CD4-positive, alpha-beta T cell (primary cell): ENCODE measurements at regions not wholly inside any gene's neighbourhood (a gene's known extent, or its start where the extent isn't known, plus 50 kb on each side); places are given as distances from the start of the nearest gene placed in this dataset.
"Not testable (repeated sequence)": the region's sequence is repeated elsewhere in the genome, so short reads cannot be mapped to it uniquely, and the experiment has no call there.

Experiments used
- ATAC-seq: fragments of 200-7000 bp; cut with Tn5 transposase; one replicate; pipeline ENCODE4 v1.10.0; 2022; ENCODE audit warnings: mild to moderate bottlenecking; ENCODE audit not compliant: poor library complexity
- CTCF ChIA-PET: fragments of 350-600 bp; sonication (Branson Sonifier 250); formaldehyde crosslinking; loops from one replicate; lab custom pipeline; 2021; ENCODE audit warnings: antibody characterized with exemption, inconsistent platforms; lab: Charles Lee
- POLR2A ChIA-PET: fragments of 350-600 bp; sonication (Branson Sonifier 250); formaldehyde crosslinking; loops from one replicate; lab custom pipeline; 2021; ENCODE audit warnings: antibody characterized with exemption, inconsistent platforms; lab: Charles Lee
- DNase-seq, 14 experiments: peaks; one replicate each; pipeline ENCODE4 v3.0.0-alpha.2; 2013 to 2020; ENCODE audit warnings: mixed read lengths in 2 of 14
- H3K27ac ChIP-seq, 2 donors: one replicate each; pipeline versions ENCODE4 v1.5.1 to v1.7.0; 2013; ENCODE audit warnings: low read length in 2 of 2, low read depth in 1 of 2, mild to moderate bottlenecking in 1 of 2
- H3K27me3 ChIP-seq, 2 experiments: 1 replicate in 1 of 2; 2 replicates in 1 of 2; pipeline versions ENCODE4 v1.6.1 to v1.7.0; 2013; ENCODE audit warnings: low read length in 2 of 2, control low read depth in 1 of 2, mild to moderate bottlenecking in 1 of 2, moderate library complexity in 1 of 2; ENCODE audit not compliant: insufficient read depth in 2 of 2, control insufficient read depth in 1 of 2
- H3K36me3 ChIP-seq: one replicate; pipeline ENCODE4 v1.6.1; 2013; ENCODE audit warnings: low read length, control low read depth; ENCODE audit not compliant: insufficient read depth
- H3K4me1 ChIP-seq: one replicate; pipeline ENCODE4 v1.6.1; 2013; ENCODE audit warnings: low read length, control low read depth; ENCODE audit not compliant: insufficient read depth
- H3K4me3 ChIP-seq: one replicate; pipeline ENCODE4 v1.5.1; 2013; ENCODE audit warnings: mild to moderate bottlenecking, low read length, moderate library complexity
- H3K9me3 ChIP-seq, 2 experiments: 1 replicate in 1 of 2; 2 replicates in 1 of 2; pipeline versions ENCODE4 v1.6.1 to v1.7.0; 2013; ENCODE audit warnings: low read length in 2 of 2, mild to moderate bottlenecking in 2 of 2, control low read depth in 1 of 2, moderate library complexity in 1 of 2; ENCODE audit not compliant: control insufficient read depth in 1 of 2, insufficient read depth in 1 of 2
- H3K27ac Mint-ChIP-seq: one replicate; pipeline ENCODE4 v1.8.0; 2020; ENCODE audit warnings: mixed read lengths
- H3K27me3 Mint-ChIP-seq: one replicate; pipeline ENCODE4 v1.8.0; 2021; ENCODE audit warnings: mixed read lengths
- H3K36me3 Mint-ChIP-seq: one replicate; pipeline ENCODE4 v1.8.0; 2021; ENCODE audit warnings: low read depth, mixed read lengths
- H3K4me1 Mint-ChIP-seq: one replicate; pipeline ENCODE4 v1.8.0; 2021; ENCODE audit warnings: low read depth, mixed read lengths
- H3K4me3 Mint-ChIP-seq: one replicate; pipeline ENCODE4 v1.8.0; 2020; ENCODE audit warnings: mild to moderate bottlenecking, mixed read lengths
- H3K9me3 Mint-ChIP-seq: one replicate; pipeline ENCODE4 v1.8.0; 2020; ENCODE audit warnings: mixed read lengths
- CTCF ChIP-seq: fragments of 200-600 bp; IDR thresholded peaks from one replicate; pipeline ENCODE4 v1.8.0; 2022; ENCODE audit warnings: antibody characterized with exemption, mild to moderate bottlenecking
- intact Hi-C, 2 experiments: fragments of 100-400 bp; cut with DNase I in 1 of 2; cut with micrococcal nuclease in 1 of 2; formaldehyde crosslinking; loops; one replicate each; pipeline versions ENCODE4 v1.15.1 to v1.9.0; 2023 to 2025; cut with DNase I, micrococcal nuclease

- no peaks in the 10 kb centered on the region for H3K27me3 Mint-ChIP-seq
- ATAC-seq: no peak
- DNase-seq: no peak
- ChIA-PET CTCF (no interaction called here), POLR2A (no interaction called here)
- H3K4me1 Mint-ChIP-seq: no peaks in the 10 kb centered on the region
- Histone ChIP-seq H3K9me3 (no peaks in the 10 kb centered on the region), H3K36me3 (no peaks in the 10 kb centered on the region), H3K4me1 (no peaks in the 10 kb centered on the region), H3K27ac (no peak overlapping the region), H3K27me3 (no peaks in the 10 kb centered on the region), H3K4me3 (no peak overlapping the region)
- TF ChIP-seq CTCF: no peak
- intact Hi-C loops: no loop called here
- H3K36me3 Mint-ChIP-seq: no peaks in the 10 kb centered on the region
- no peaks in the 10 kb centered on the region for H3K9me3 Mint-ChIP-seq
- no peak overlapping the region for H3K4me3 Mint-ChIP-seq
- H3K27ac Mint-ChIP-seq: no peak overlapping the region
Observed at GRCh38 chr10:64765498-64765897, 1244.3 kb downstream of the REEP3 start.

- H3K9me3 Mint-ChIP-seq: peaks cover 4% of the 10 kb centered on the region
- no peak overlapping the region for H3K4me3 Mint-ChIP-seq
- no peak for TF ChIP-seq CTCF
- no peaks in the 10 kb centered on the region for H3K36me3 ChIP-seq
- H3K27me3 Mint-ChIP-seq: no peaks in the 10 kb centered on the region
- H3K9me3 ChIP-seq: no peaks in the 10 kb centered on the region
- H3K4me3 ChIP-seq: no peak overlapping the region
- H3K27me3 ChIP-seq: no peaks in the 10 kb centered on the region
- ATAC-seq (no peak), DNase-seq (no peak)
- no peak overlapping the region for H3K27ac Mint-ChIP-seq
- H3K27ac ChIP-seq: no peak overlapping the region
- ChIA-PET POLR2A (no interaction called here), CTCF (no interaction called here)
- H3K4me1 ChIP-seq: no peaks in the 10 kb centered on the region
- intact Hi-C loops: no loop called here
- H3K4me1 Mint-ChIP-seq: no peaks in the 10 kb centered on the region
- no peaks in the 10 kb centered on the region for H3K36me3 Mint-ChIP-seq
Observed at GRCh38 chr10:64771253-64772050, 1250.3 kb downstream of the REEP3 start.

- POLR2A ChIA-PET: no interaction called here
- no peak overlapping the region for H3K4me3 Mint-ChIP-seq
- no peak overlapping the region for H3K27ac Mint-ChIP-seq
- no peaks in the 10 kb centered on the region for H3K9me3 ChIP-seq
- H3K4me3 ChIP-seq: no peak overlapping the region
- ATAC-seq: no peak
- peaks cover 4% of the 10 kb centered on the region for H3K9me3 Mint-ChIP-seq
- H3K27ac ChIP-seq: no peak overlapping the region
- H3K27me3 ChIP-seq: no peaks in the 10 kb centered on the region
- no peaks in the 10 kb centered on the region for H3K4me1 Mint-ChIP-seq
- H3K4me1 ChIP-seq: no peaks in the 10 kb centered on the region
- intact Hi-C loops: no loop called here
- no peak for DNase-seq
- no peaks in the 10 kb centered on the region for H3K36me3 ChIP-seq
- no peaks in the 10 kb centered on the region for H3K27me3 Mint-ChIP-seq
- CTCF ChIA-PET: no interaction called here
- no peak for TF ChIP-seq CTCF
- H3K36me3 Mint-ChIP-seq: no peaks in the 10 kb centered on the region
Observed at GRCh38 chr10:64773357-64773756, 1252.2 kb downstream of the REEP3 start.

GRCh38 chr10:64784451-64784850 lies 1263.2 kb downstream of the REEP3 start:
- H3K27ac Mint-ChIP-seq, H3K36me3 ChIP-seq, H3K4me1 ChIP-seq, CTCF ChIA-PET, intact Hi-C loops, H3K9me3 ChIP-seq, H3K27me3 ChIP-seq, H3K4me1 Mint-ChIP-seq, H3K27me3 Mint-ChIP-seq, H3K36me3 Mint-ChIP-seq, H3K4me3 ChIP-seq, H3K27ac ChIP-seq, DNase-seq, H3K4me3 Mint-ChIP-seq, ATAC-seq, H3K9me3 Mint-ChIP-seq, POLR2A ChIA-PET: not testable (repeated sequence)
